ENCODE measurements at regions not wholly inside any gene's neighbourhood (a gene's known extent, or its start where the extent isn't known, plus 50 kb on each side); places are given as distances from the start of the nearest gene placed in this dataset.

- TF ChIP-seq CTCF (IDR thresholded peaks at IDR 0.05; ENCODE audit: low read depth, low read length): no peak
- TF ChIP-seq POLR2A (IDR thresholded peaks at IDR 0.05; ENCODE audit: extremely low read depth, insufficient read length): no peak
- no peak for TF ChIP-seq MAX (IDR thresholded peaks at IDR 0.05; ENCODE audit: low read depth, low read length)
Measured at GRCh38 chr1:173414136-173414535, 63.0 kb upstream of the PRDX6 start.

All from NB4 (cell line).